C4-2B (cell line): ENCODE measurements at regions not wholly inside any gene's neighbourhood (a gene's known extent, or its start where the extent isn't known, plus 50 kb on each side); places are given as distances from the start of the nearest gene placed in this dataset.

Experiments
- CTCF ChIP-seq: fragments of 450-650 bp; conservative IDR thresholded peaks from 2 replicates; pipeline ENCODE4 v1.5.1; 2017; ENCODE audit warnings: mild to moderate bottlenecking
- ZFX ChIP-seq: fragments of 450-650 bp; IDR thresholded peaks from 2 replicates; pipeline ENCODE4 v1.6.1; 2017

GRCh38 chr4:95625020-95625419 lies 76.2 kb upstream of the UNC5C start:
- TF ChIP-seq CTCF, result no peak
- TF ChIP-seq ZFX, result no peak
